DOHH2 (cell line): ENCODE measurements at regions not wholly inside any gene's neighbourhood (a gene's known extent, or its start where the extent isn't known, plus 50 kb on each side); places are given as distances from the start of the nearest gene placed in this dataset.

Experiments used
- EZH2phosphoT487 ChIP-seq: fragments of 200-600 bp; sonication (generic); IDR thresholded peaks from 2 replicates; pipeline ENCODE4 v1.6.1; 2017; ENCODE audit warnings: borderline replicate concordance, mild to moderate bottlenecking, antibody characterized with exemption, low read length, moderate library complexity, mixed read lengths
- TF ChIP-seq, protein P1 (sequence below): fragments of 200-600 bp; sonication (generic); IDR thresholded peaks from one replicate; pipeline ENCODE4 v1.5.1; 2014; ENCODE audit warnings: antibody characterized with exemption, mild to moderate bottlenecking, low read depth, low read length; ENCODE audit not compliant: poor library complexity, severe bottlenecking

DNA sequence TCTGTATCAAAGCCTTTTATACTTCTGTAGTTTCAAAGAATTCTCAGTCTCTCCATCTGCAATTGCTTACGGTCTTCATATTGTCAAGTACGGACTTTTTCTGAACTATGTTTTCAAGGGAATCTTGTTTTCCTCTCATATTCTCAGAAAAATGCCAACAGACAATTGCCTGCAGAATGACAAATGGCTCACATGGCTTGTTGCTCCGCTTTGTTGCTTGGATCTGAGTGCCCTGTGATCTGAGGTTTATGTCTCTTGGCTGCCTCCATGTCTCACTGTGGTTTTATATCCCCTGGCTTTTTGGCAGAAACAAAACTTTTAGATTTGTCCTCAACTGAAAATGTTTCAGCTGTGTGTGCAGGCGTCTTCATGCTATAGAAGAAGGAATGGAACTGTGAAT lies 285.4 kb upstream of the CHD6 start:
- TF ChIP-seq, protein P1, sequence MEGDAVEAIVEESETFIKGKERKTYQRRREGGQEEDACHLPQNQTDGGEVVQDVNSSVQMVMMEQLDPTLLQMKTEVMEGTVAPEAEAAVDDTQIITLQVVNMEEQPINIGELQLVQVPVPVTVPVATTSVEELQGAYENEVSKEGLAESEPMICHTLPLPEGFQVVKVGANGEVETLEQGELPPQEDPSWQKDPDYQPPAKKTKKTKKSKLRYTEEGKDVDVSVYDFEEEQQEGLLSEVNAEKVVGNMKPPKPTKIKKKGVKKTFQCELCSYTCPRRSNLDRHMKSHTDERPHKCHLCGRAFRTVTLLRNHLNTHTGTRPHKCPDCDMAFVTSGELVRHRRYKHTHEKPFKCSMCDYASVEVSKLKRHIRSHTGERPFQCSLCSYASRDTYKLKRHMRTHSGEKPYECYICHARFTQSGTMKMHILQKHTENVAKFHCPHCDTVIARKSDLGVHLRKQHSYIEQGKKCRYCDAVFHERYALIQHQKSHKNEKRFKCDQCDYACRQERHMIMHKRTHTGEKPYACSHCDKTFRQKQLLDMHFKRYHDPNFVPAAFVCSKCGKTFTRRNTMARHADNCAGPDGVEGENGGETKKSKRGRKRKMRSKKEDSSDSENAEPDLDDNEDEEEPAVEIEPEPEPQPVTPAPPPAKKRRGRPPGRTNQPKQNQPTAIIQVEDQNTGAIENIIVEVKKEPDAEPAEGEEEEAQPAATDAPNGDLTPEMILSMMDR = no peak
- TF ChIP-seq EZH2phosphoT487 = no peak
